ENCODE measurements at regions not wholly inside any gene's neighbourhood (a gene's known extent, or its start where the extent isn't known, plus 50 kb on each side); places are given as distances from the start of the nearest gene placed in this dataset.

- intact Hi-C loops (cut with DNase I) = no loop called here
- 91% methylated on average over 1 of the region's 1 CpG for WGBS
- H3K27me3 ChIP-seq (replicated peaks; ENCODE audit: insufficient read depth) = no peaks in the 10 kb centered on the region
- H3K4me3 ChIP-seq = no peak overlapping the region
- DNase-seq (ENCODE audit: low spot score) = no peak
- H3K36me3 ChIP-seq = no peaks in the 10 kb centered on the region
- H3K9me3 ChIP-seq = no peaks in the 10 kb centered on the region
- H3K27ac ChIP-seq = no peak overlapping the region
- TF ChIP-seq POLR2A (IDR thresholded peaks at IDR 0.05) (no peak), CTCF (IDR thresholded peaks at IDR 0.05) (no peak), POLR2AphosphoS5 (IDR thresholded peaks at IDR 0.05) (no peak)
- no peaks in the 10 kb centered on the region for H3K4me1 ChIP-seq (replicated peaks)
These were observed 78.0 kb upstream of the SORCS3 start for GRCh38 chr10:104563051-104563450.

- Histone ChIP-seq H3K36me3 (no peaks in the 10 kb centered on the region), H3K27me3 (replicated peaks; ENCODE audit: insufficient read depth) (no peaks in the 10 kb centered on the region), H3K4me3 (no peak overlapping the region), H3K4me1 (replicated peaks) (no peaks in the 10 kb centered on the region), H3K27ac (no peak overlapping the region), H3K9me3 (no peaks in the 10 kb centered on the region)
- intact Hi-C loops (cut with DNase I) = no loop called here
- DNase-seq (ENCODE audit: low spot score) = no peak
- TF ChIP-seq POLR2AphosphoS5 (IDR thresholded peaks at IDR 0.05) (no peak), POLR2A (IDR thresholded peaks at IDR 0.05) (no peak), CTCF (IDR thresholded peaks at IDR 0.05) (no peak)
These were observed 77.5 kb upstream of the SORCS3 start for GRCh38 chr10:104563548-104563947.

GRCh38 chr10:104574427-104574826 lies 66.7 kb upstream of the SORCS3 start:
- Histone ChIP-seq H3K36me3 (no peaks in the 10 kb centered on the region), H3K27me3 (replicated peaks; ENCODE audit: insufficient read depth) (peaks cover 3% of the 10 kb centered on the region), H3K9me3 (no peaks in the 10 kb centered on the region), H3K4me1 (replicated peaks) (no peaks in the 10 kb centered on the region), H3K4me3 (no peak overlapping the region), H3K27ac (no peak overlapping the region)
- 94% methylated on average over 1 of the region's 1 CpG for WGBS
- intact Hi-C loops (cut with DNase I) = no loop called here
- DNase-seq (ENCODE audit: low spot score) = no peak
- TF ChIP-seq POLR2A (IDR thresholded peaks at IDR 0.05) (no peak), CTCF (IDR thresholded peaks at IDR 0.05) (no peak), POLR2AphosphoS5 (IDR thresholded peaks at IDR 0.05) (no peak)

- Histone ChIP-seq H3K4me3 (no peak overlapping the region), H3K27me3 (replicated peaks; ENCODE audit: insufficient read depth) (peaks cover 3% of the 10 kb centered on the region), H3K9me3 (no peaks in the 10 kb centered on the region), H3K4me1 (replicated peaks) (no peaks in the 10 kb centered on the region), H3K36me3 (no peaks in the 10 kb centered on the region), H3K27ac (no peak overlapping the region)
- DNase-seq (ENCODE audit: low spot score) = no peak
- intact Hi-C loops (cut with DNase I) = no loop called here
- TF ChIP-seq POLR2A (IDR thresholded peaks at IDR 0.05) (no peak), CTCF (IDR thresholded peaks at IDR 0.05) (no peak), POLR2AphosphoS5 (IDR thresholded peaks at IDR 0.05) (no peak)
These were observed 66.3 kb upstream of the SORCS3 start for GRCh38 chr10:104574838-104575237.

GRCh38 chr10:104576611-104577010 lies 64.5 kb upstream of the SORCS3 start:
- TF ChIP-seq CTCF (IDR thresholded peaks at IDR 0.05) (no peak), POLR2AphosphoS5 (IDR thresholded peaks at IDR 0.05) (no peak), POLR2A (IDR thresholded peaks at IDR 0.05) (no peak)
- intact Hi-C loops (cut with DNase I) = no loop called here

More at GRCh38 chr10:104576611-104577010, 64.5 kb upstream of the SORCS3 start:
- no peak for DNase-seq (ENCODE audit: low spot score)
- no peaks in the 10 kb centered on the region for H3K9me3 ChIP-seq
- no peak overlapping the region for H3K4me3 ChIP-seq
- H3K4me1 ChIP-seq (replicated peaks) = no peaks in the 10 kb centered on the region
- no peaks in the 10 kb centered on the region for H3K36me3 ChIP-seq
- H3K27me3 ChIP-seq (replicated peaks; ENCODE audit: insufficient read depth) = peaks cover 3% of the 10 kb centered on the region
- H3K27ac ChIP-seq = no peak overlapping the region
- 95% methylated on average over 5 of the region's 5 CpGs for WGBS

Data from prostate gland (tissue), 2 donors.